ENCODE measurements at regions not wholly inside any gene's neighbourhood (a gene's known extent, or its start where the extent isn't known, plus 50 kb on each side); places are given as distances from the start of the nearest gene placed in this dataset.

GRCh38 chr4:157447195-157447594 lies 226.7 kb downstream of the GRIA2 start (continued):
- TF ChIP-seq BACH1 (IDR thresholded peaks at IDR 0.05; ENCODE audit: borderline replicate concordance) (no peak), POU2F2 (IDR thresholded peaks at IDR 0.05; ENCODE audit: borderline replicate concordance, low read depth, low read length) (no peak), RB1 (IDR thresholded peaks at IDR 0.05; ENCODE audit: borderline replicate concordance) (no peak)

DNA sequence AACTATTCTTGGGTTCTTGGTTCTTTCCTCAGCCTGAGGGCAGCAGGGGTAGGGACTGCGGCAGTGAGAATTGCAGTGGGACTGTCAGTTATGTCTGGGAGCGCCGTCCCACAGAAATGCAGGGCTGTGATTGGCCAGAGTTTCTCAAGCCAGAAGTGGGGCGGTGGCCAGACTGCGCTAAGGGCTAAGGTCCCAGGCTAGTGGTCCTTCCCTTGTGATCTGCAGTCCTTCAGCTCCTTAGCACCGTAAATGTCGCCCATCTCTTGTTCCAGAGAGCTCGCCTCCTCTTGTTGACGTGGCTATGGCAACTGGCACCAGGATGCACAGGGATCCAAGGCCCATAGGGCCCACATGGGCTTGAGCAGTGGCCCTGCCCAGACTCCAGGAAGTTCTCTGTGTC lies 223.5 kb downstream of the GRIA2 start:
- intact Hi-C loops (cut with micrococcal nuclease; ENCODE audit: unreplicated experiment) (no loop called here), in situ Hi-C loops (cut with MboI) (no loop called here)
- Histone ChIP-seq H3K27ac (ENCODE audit: control insufficient read depth, insufficient read depth) (no peak overlapping the region), H3K4me2 (ENCODE audit: control insufficient read depth, insufficient read depth) (no peak overlapping the region), H4K20me1 (ENCODE audit: control insufficient read depth, insufficient read depth) (no peaks in the 10 kb centered on the region), H3K9ac (ENCODE audit: control insufficient read depth, insufficient read depth, low read length) (no peak overlapping the region), H3K27me3 (replicated peaks in 1 of 2; ENCODE audit: control insufficient read depth in 2 of 2, insufficient read depth in 2 of 2, low read length in 1 of 2) (no peaks in the 10 kb centered on the region), H2AFZ (ENCODE audit: control insufficient read depth, low read depth, low read length) (no peak overlapping the region), H3K79me2 (ENCODE audit: control insufficient read depth, insufficient read depth, low read length) (no peaks in the 10 kb centered on the region), H3K4me3 (no peak overlapping the region), H3K9me3 (replicated peaks; ENCODE audit: control insufficient read depth, insufficient read depth, low read length) (no peaks in the 10 kb centered on the region), H3K4me1 (ENCODE audit: control insufficient read depth, insufficient read depth, low read length) (no peaks in the 10 kb centered on the region), H3K36me3 (ENCODE audit: control insufficient read depth in 2 of 2, insufficient read depth in 2 of 2, low read length in 1 of 2) (no peaks in the 10 kb centered on the region)
- ChIA-PET RAD21 (ENCODE audit: unreplicated experiment) (no interaction called here), CTCF (no interaction called here), SMC1A (ENCODE audit: uncharacterized antibody, unreplicated experiment) (no interaction called here), POLR2A (no interaction called here)
- FAIRE-seq (no peak), DNase-seq (ENCODE audit: low read depth, low spot score) (no peak), ATAC-seq (no peak)
- 41% methylated on average over 7 of the region's 9 CpGs for WGBS (ENCODE audit: insufficient coverage, insufficient replicate concordance, low lambda C conversion rate, missing lambda C conversion rate)
- BruUV-seq (replicated peaks) = no TSS peak
- TF ChIP-seq SMAD1 (IDR thresholded peaks at IDR 0.05; ENCODE audit: low read depth, partially characterized antibody) = no peak
- no peak for TF ChIP-seq YY1 (IDR thresholded peaks at IDR 0.05; ENCODE audit: low read depth, low read length)
- TF ChIP-seq FOXM1 (IDR thresholded peaks at IDR 0.05; ENCODE audit: low read depth, low read length) = no peak
- no peak for TF ChIP-seq NFXL1 (IDR thresholded peaks at IDR 0.05; ENCODE audit: borderline replicate concordance)
- TF ChIP-seq, protein P1, sequence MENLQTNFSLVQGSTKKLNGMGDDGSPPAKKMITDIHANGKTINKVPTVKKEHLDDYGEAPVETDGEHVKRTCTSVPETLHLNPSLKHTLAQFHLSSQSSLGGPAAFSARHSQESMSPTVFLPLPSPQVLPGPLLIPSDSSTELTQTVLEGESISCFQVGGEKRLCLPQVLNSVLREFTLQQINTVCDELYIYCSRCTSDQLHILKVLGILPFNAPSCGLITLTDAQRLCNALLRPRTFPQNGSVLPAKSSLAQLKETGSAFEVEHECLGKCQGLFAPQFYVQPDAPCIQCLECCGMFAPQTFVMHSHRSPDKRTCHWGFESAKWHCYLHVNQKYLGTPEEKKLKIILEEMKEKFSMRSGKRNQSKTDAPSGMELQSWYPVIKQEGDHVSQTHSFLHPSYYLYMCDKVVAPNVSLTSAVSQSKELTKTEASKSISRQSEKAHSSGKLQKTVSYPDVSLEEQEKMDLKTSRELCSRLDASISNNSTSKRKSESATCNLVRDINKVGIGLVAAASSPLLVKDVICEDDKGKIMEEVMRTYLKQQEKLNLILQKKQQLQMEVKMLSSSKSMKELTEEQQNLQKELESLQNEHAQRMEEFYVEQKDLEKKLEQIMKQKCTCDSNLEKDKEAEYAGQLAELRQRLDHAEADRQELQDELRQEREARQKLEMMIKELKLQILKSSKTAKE (IDR thresholded peaks at IDR 0.05; ENCODE audit: low read depth, poor library complexity, severe bottlenecking) = no peak
- TF ChIP-seq E2F8 (IDR thresholded peaks at IDR 0.05; ENCODE audit: low read depth, partially characterized antibody) = no peak
- no peak for TF ChIP-seq ZNF207 (IDR thresholded peaks at IDR 0.05; ENCODE audit: borderline replicate concordance)
- TF ChIP-seq GATAD2B (conservative IDR thresholded peaks at IDR 0.05; ENCODE audit: low read depth) = no peak
- TF ChIP-seq HDAC2 (IDR thresholded peaks at IDR 0.05) = no peak
- no peak for TF ChIP-seq BRCA1 (IDR thresholded peaks at IDR 0.05; ENCODE audit: low read depth, low read length)
- TF ChIP-seq ZNF217 (IDR thresholded peaks at IDR 0.05) = no peak
- TF ChIP-seq RAD21 (IDR thresholded peaks at IDR 0.05; ENCODE audit: insufficient read depth, low read depth, low read length) = no peak
- TF ChIP-seq SUZ12 (IDR thresholded peaks at IDR 0.05; ENCODE audit: unreplicated experiment) = no peak
- no peak for TF ChIP-seq KLF5 (IDR thresholded peaks at IDR 0.05; ENCODE audit: partially characterized antibody)
